Trophoblast cell (in vitro differentiated cells and primary cell): ENCODE measurements at regions not wholly inside any gene's neighbourhood (a gene's known extent, or its start where the extent isn't known, plus 50 kb on each side); places are given as distances from the start of the nearest gene placed in this dataset.

Experiments
- DNase-seq, 2 donors: peaks; one replicate each; pipeline ENCODE4 v3.0.0-alpha.2; 2016
- H2AFZ ChIP-seq: 2 replicates; pipeline ENCODE4 v1.6.1; 2013; ENCODE audit warnings: low read length, moderate library complexity, mild to moderate bottlenecking; ENCODE audit not compliant: insufficient read depth, poor library complexity
- H2AK5ac ChIP-seq: 2 replicates; pipeline ENCODE4 v1.6.1; 2013; ENCODE audit warnings: mild to moderate bottlenecking, low read length
- H2BK120ac ChIP-seq: 2 replicates; pipeline ENCODE4 v1.6.1; 2013; ENCODE audit warnings: low read length, mild to moderate bottlenecking, moderate library complexity; ENCODE audit not compliant: insufficient read depth, poor library complexity
- H2BK12ac ChIP-seq: 2 replicates; pipeline ENCODE4 v1.6.1; 2013; ENCODE audit warnings: mild to moderate bottlenecking, low read length, moderate library complexity
- H2BK5ac ChIP-seq: 2 replicates; pipeline ENCODE4 v1.6.1; 2013; ENCODE audit warnings: low read length, low read depth, moderate library complexity, mild to moderate bottlenecking; ENCODE audit not compliant: poor library complexity
- H3K14ac ChIP-seq: 2 replicates; pipeline ENCODE4 v1.6.1; 2013; ENCODE audit warnings: mild to moderate bottlenecking, low read length
- H3K18ac ChIP-seq: 2 replicates; pipeline ENCODE4 v1.6.1; 2013; ENCODE audit warnings: mild to moderate bottlenecking, low read length
- H3K23ac ChIP-seq: 2 replicates; pipeline ENCODE4 v1.6.1; 2013; ENCODE audit warnings: low read length
- H3K27ac ChIP-seq: 2 replicates; pipeline ENCODE4 v1.5.1; 2013; ENCODE audit warnings: low read depth, mild to moderate bottlenecking, inconsistent platforms, low read length, moderate library complexity
- H3K27me3 ChIP-seq: 2 replicates; pipeline ENCODE4 v1.6.1; 2013; ENCODE audit warnings: inconsistent platforms, mild to moderate bottlenecking, low read length, moderate library complexity; ENCODE audit not compliant: insufficient read depth
- H3K36me3 ChIP-seq, 2 experiments: 1 replicate in 1 of 2; 2 replicates in 1 of 2; pipeline ENCODE4 v1.6.1; 2013; ENCODE audit warnings: low read length in 2 of 2, mild to moderate bottlenecking in 2 of 2, moderate library complexity in 1 of 2; ENCODE audit not compliant: insufficient read depth in 2 of 2, control insufficient read depth in 1 of 2
- H3K4ac ChIP-seq: 2 replicates; pipeline ENCODE4 v1.6.1; 2013; ENCODE audit warnings: low read depth, mild to moderate bottlenecking, low read length, moderate library complexity
- H3K4me1 ChIP-seq, 2 experiments: 1 replicate in 1 of 2; 2 replicates in 1 of 2; pipeline ENCODE4 v1.6.1; 2013; ENCODE audit warnings: low read length in 2 of 2, mild to moderate bottlenecking in 2 of 2, moderate library complexity in 1 of 2; ENCODE audit not compliant: insufficient read depth in 2 of 2, control insufficient read depth in 1 of 2
- H3K4me2 ChIP-seq: 2 replicates; pipeline ENCODE4 v1.6.1; 2013; ENCODE audit warnings: inconsistent platforms, mild to moderate bottlenecking, low read length, moderate library complexity
- H3K4me3 ChIP-seq: 2 replicates; pipeline ENCODE4 v1.5.1; 2013; ENCODE audit warnings: mild to moderate bottlenecking, low read depth, low read length, inconsistent platforms
- H3K79me1 ChIP-seq: one replicate; pipeline ENCODE4 v1.6.1; 2013; ENCODE audit warnings: low read length
- H3K79me2 ChIP-seq: 2 replicates; pipeline ENCODE4 v1.6.1; 2013; ENCODE audit warnings: low read length, mild to moderate bottlenecking; ENCODE audit not compliant: control insufficient read depth, insufficient read depth, poor library complexity
- H3K9ac ChIP-seq: 2 replicates; pipeline ENCODE4 v1.6.1; 2013; ENCODE audit warnings: mild to moderate bottlenecking, low read length
- H3K9me3 ChIP-seq: 2 replicates; pipeline ENCODE4 v1.6.1; 2013; ENCODE audit warnings: low read depth, mild to moderate bottlenecking, control low read depth, inconsistent platforms, low read length; ENCODE audit not compliant: insufficient read depth
- H4K12ac ChIP-seq: 2 replicates; pipeline ENCODE4 v1.6.1; 2013; ENCODE audit warnings: low read depth, mild to moderate bottlenecking, low read length, moderate library complexity
- H4K8ac ChIP-seq: 2 replicates; pipeline ENCODE4 v1.6.1; 2013; ENCODE audit warnings: low read depth, mild to moderate bottlenecking, low read length, moderate library complexity
- H4K91ac ChIP-seq: one replicate; pipeline ENCODE4 v1.6.1; 2013; ENCODE audit warnings: low read depth, mild to moderate bottlenecking, low read length, moderate library complexity
- WGBS: extraction: QIAGEN DNeasy Blood & Tissue Kit; methylation state at CpG from one replicate; pipeline ENCODE4 v1.1.7; 2013; ENCODE audit warnings: missing lambda C conversion rate; ENCODE audit not compliant: insufficient read length, insufficient coverage; ENCODE audit errors: extremely low coverage; 5-methylcytosine and 5-hydroxymethylcytosine counted together

DNA sequence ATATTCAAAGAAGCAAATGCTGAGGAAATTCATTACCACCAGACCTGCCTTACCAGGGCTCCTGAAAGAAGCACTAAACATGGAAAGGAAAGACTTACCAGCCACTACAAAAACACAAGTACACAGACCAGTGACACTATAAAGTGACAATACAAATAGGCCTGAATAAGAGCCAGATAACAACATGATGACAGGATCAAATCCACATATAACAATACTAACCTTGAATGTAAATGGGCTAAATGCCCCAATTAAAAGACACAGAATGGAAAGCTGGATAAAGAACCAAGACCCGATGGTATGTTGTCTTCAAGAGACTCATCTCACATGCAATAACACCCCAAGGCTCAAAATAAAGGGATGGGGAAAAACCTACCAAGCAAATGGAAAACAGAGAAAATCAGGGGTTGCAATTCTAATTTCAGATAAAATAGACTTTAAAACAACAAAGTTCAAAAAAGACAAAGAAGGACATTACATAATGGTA, 353.4 kb downstream of the LNPK start:
- Histone ChIP-seq H2AFZ (no peak overlapping the region), H3K4me3 (no peak overlapping the region), H3K23ac (no peak overlapping the region), H3K27me3 (no peaks in the 10 kb centered on the region), H3K14ac (no peak overlapping the region), H3K4me1 (no peaks in the 10 kb centered on the region), H4K91ac (no peak overlapping the region), H3K4ac (no peak overlapping the region), H2BK5ac (no peak overlapping the region), H3K79me1 (no peaks in the 10 kb centered on the region), H2BK12ac (no peak overlapping the region), H3K36me3 (no peaks in the 10 kb centered on the region), H3K9ac (no peak overlapping the region), H4K12ac (no peak overlapping the region), H3K27ac (no peak overlapping the region), H3K79me2 (no peaks in the 10 kb centered on the region), H3K4me2 (no peak overlapping the region), H2AK5ac (no peak overlapping the region), H4K8ac (no peak overlapping the region), H3K9me3 (peaks cover 3% of the 10 kb centered on the region), H3K18ac (no peak overlapping the region), H2BK120ac (no peak overlapping the region)
- WGBS: no CpG with 5 or more reads among the region's 1 CpG
- no peak for DNase-seq

DNA sequence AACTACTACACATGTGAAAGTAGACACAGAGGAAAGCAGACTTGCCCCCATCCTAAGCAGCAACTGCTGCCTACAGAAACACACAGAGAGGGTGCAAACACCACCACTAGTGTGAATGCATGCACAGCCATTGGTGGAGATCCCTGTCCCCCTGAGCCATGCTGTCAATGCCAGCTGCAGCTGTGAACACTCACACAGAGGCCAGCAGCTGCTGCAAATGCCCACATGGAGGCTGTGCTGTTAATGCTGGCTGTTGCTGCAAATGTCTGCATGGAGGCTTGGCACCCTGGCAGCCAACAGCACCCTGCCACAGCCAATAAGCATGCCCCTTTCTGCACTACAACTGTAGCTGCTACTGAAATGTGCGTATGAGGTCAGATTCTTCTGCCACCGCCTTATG, 355.0 kb downstream of the LNPK start:
- H3K36me3 ChIP-seq: no peaks in the 10 kb centered on the region
- H3K79me1 ChIP-seq: no peaks in the 10 kb centered on the region
- no peak overlapping the region for H3K23ac ChIP-seq
- no peak overlapping the region for H2BK120ac ChIP-seq
- H4K91ac ChIP-seq: no peak overlapping the region
- no peak overlapping the region for H2AK5ac ChIP-seq
- H3K4me3 ChIP-seq: no peak overlapping the region
- H3K4ac ChIP-seq: no peak overlapping the region
- no peaks in the 10 kb centered on the region for H3K4me1 ChIP-seq
- H3K18ac ChIP-seq: no peak overlapping the region
- no peak overlapping the region for H3K9ac ChIP-seq
- H3K79me2 ChIP-seq: no peaks in the 10 kb centered on the region
- H3K14ac ChIP-seq: no peak overlapping the region
- H3K27me3 ChIP-seq: no peaks in the 10 kb centered on the region
- DNase-seq: no peak
- no peak overlapping the region for H2BK5ac ChIP-seq
- H2AFZ ChIP-seq: no peak overlapping the region
- no peak overlapping the region for H3K4me2 ChIP-seq
- no peak overlapping the region for H4K8ac ChIP-seq
- no peak overlapping the region for H4K12ac ChIP-seq
- WGBS: no CpG with 5 or more reads among the region's 2 CpGs
- H2BK12ac ChIP-seq: no peak overlapping the region
- peaks cover 3% of the 10 kb centered on the region for H3K9me3 ChIP-seq
- no peak overlapping the region for H3K27ac ChIP-seq

DNA sequence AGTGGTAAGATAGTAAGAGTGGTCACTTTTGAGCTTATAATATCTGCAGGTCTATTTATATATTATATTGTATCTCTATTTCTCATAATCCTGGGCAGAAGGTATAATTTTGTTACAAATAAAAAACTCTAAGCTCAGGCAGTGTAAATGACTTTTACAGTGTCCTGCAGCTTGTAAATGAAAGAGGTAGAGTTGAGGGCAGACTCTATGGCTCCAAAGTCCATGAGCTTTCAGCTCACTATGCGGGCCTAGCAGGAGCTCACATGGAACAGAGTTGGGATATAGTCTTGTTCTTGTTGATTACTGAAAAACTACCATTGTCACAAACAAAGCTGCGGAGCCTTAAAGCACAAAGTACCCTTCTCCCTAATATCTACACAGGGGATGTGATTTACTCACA, 361.4 kb downstream of the LNPK start:
- Histone ChIP-seq H2AFZ (no peak overlapping the region), H3K23ac (no peak overlapping the region), H2BK5ac (no peak overlapping the region)

DNA sequence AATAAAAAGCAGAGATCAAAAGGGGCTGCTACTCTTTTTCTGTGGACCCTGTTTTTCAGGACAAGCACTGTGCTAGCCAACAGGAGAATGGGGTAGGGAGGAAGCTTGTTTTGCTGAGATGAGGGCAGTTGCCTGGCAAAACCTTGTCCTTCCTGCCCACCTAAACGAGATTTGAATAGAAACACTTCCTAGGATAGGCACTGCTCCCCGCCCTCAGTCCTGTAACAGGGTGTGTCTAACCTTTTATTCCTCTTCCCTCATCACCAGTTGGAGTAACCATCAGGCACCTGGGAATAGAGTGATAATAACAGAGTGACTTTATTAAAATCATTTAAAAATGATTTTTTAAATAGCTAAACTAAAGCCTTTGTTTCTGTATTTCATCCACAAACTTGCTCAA, 368.8 kb downstream of the LNPK start:
- Histone ChIP-seq H4K12ac (no peak overlapping the region), H3K9me3 (no peaks in the 10 kb centered on the region), H3K4ac (no peak overlapping the region), H3K4me1 (no peaks in the 10 kb centered on the region), H3K9ac (no peak overlapping the region), H3K23ac (no peak overlapping the region), H3K4me2 (no peak overlapping the region), H3K36me3 (no peaks in the 10 kb centered on the region), H2AFZ (no peak overlapping the region), H3K27me3 (no peaks in the 10 kb centered on the region), H2BK120ac (no peak overlapping the region), H3K14ac (no peak overlapping the region), H3K27ac (no peak overlapping the region), H3K4me3 (no peak overlapping the region), H2BK12ac (no peak overlapping the region), H3K18ac (no peak overlapping the region), H4K8ac (no peak overlapping the region), H2BK5ac (no peak overlapping the region), H3K79me1 (no peaks in the 10 kb centered on the region), H2AK5ac (no peak overlapping the region), H3K79me2 (no peaks in the 10 kb centered on the region), H4K91ac (no peak overlapping the region)
- DNase-seq: no peak
- no CpG with 5 or more reads among the region's 2 CpGs for WGBS

More for the DNA sequence above, 361.4 kb downstream of the LNPK start:
- H3K9me3 ChIP-seq: no peaks in the 10 kb centered on the region
- no peaks in the 10 kb centered on the region for H3K36me3 ChIP-seq
- no peak overlapping the region for H4K8ac ChIP-seq
- no peak overlapping the region for H3K27ac ChIP-seq
- H3K14ac ChIP-seq: no peak overlapping the region
- no peak overlapping the region for H3K9ac ChIP-seq
- no peak overlapping the region for H2AK5ac ChIP-seq
- no peak overlapping the region for H2BK12ac ChIP-seq
- no peaks in the 10 kb centered on the region for H3K4me1 ChIP-seq
- no CpG with 5 or more reads among the region's 2 CpGs for WGBS
- no peak overlapping the region for H2BK120ac ChIP-seq
- no peak overlapping the region for H3K4me3 ChIP-seq
- no peak overlapping the region for H3K4ac ChIP-seq
- no peak overlapping the region for H4K91ac ChIP-seq
- H3K79me2 ChIP-seq: no peaks in the 10 kb centered on the region
- H3K79me1 ChIP-seq: no peaks in the 10 kb centered on the region
- H4K12ac ChIP-seq: no peak overlapping the region
- H3K27me3 ChIP-seq: no peaks in the 10 kb centered on the region
- H3K18ac ChIP-seq: no peak overlapping the region
- no peak for DNase-seq
- no peak overlapping the region for H3K4me2 ChIP-seq
